IMR-90 (cell line): ENCODE measurements at regions not wholly inside any gene's neighbourhood (a gene's known extent, or its start where the extent isn't known, plus 50 kb on each side); places are given as distances from the start of the nearest gene placed in this dataset.

Experiments used
- ATAC-seq: fragments of 200-7000 bp; cut with Tn5 transposase; 2 replicates; pipeline ENCODE4 v1.9.1; 2020; ENCODE audit warnings: low read depth, mild to moderate bottlenecking, moderate library complexity
- BruUV-seq: library from RNA; stranded (reverse); fragments of 400-500 nt; replicated peaks from 2 replicates; lab custom pipeline; 2021; lab: Mats Ljungman, UMichigan
- CTCF ChIA-PET: fragments of 300-600 bp; formaldehyde crosslinking; extraction: SDS; loops from one replicate; lab custom pipeline; 2021; ENCODE audit warnings: antibody characterized with exemption; lab: Yijun Ruan, JAX
- POLR2A ChIA-PET: fragments of 300-600 bp; sonication (Branson Sonifier 250); formaldehyde crosslinking; loops from one replicate; lab custom pipeline; 2022; ENCODE audit warnings: antibody characterized with exemption; ENCODE audit not compliant: unreplicated experiment; lab: Charles Lee
- DNase-seq: peaks from one replicate; pipeline ENCODE4 v3.0.0; 2013
- H2AFZ ChIP-seq: replicated peaks from 2 replicates; pipeline ENCODE3; 2013; ENCODE audit warnings: low read length, mild to moderate bottlenecking; ENCODE audit not compliant: poor library complexity
- H2AK5ac ChIP-seq: 2 replicates; pipeline ENCODE4 v1.6.1; 2013; ENCODE audit warnings: low read depth, low read length, inconsistent platforms
- H2AK9ac ChIP-seq: replicated peaks from 2 replicates; pipeline ENCODE3; 2013; ENCODE audit warnings: mild to moderate bottlenecking, low read depth, low read length, moderate library complexity; ENCODE audit not compliant: poor library complexity
- H2BK120ac ChIP-seq: 2 replicates; pipeline ENCODE4 v1.6.1; 2013; ENCODE audit warnings: low read depth, low read length, inconsistent platforms
- H2BK15ac ChIP-seq: 3 replicates; pipeline ENCODE4 v1.6.1; 2013; ENCODE audit warnings: low read depth, low read length, inconsistent platforms
- H2BK20ac ChIP-seq: 2 replicates; pipeline ENCODE4 v1.6.1; 2013; ENCODE audit warnings: low read depth, mild to moderate bottlenecking, inconsistent platforms, low read length, moderate library complexity
- H2BK5ac ChIP-seq: 2 replicates; pipeline ENCODE4 v1.6.1; 2013; ENCODE audit warnings: mild to moderate bottlenecking, low read depth, low read length, inconsistent platforms; ENCODE audit not compliant: poor library complexity, severe bottlenecking
- H3K14ac ChIP-seq: replicated peaks from 2 replicates; pipeline ENCODE4 v1.6.1; 2013; ENCODE audit warnings: low read depth, low read length, inconsistent platforms
- H3K18ac ChIP-seq: 2 replicates; pipeline ENCODE4 v1.6.1; 2013; ENCODE audit warnings: low read depth, low read length, control low read depth
- H3K23ac ChIP-seq: 2 replicates; pipeline ENCODE4 v1.6.1; 2013; ENCODE audit warnings: low read depth, low read length, inconsistent platforms
- H3K27ac ChIP-seq: 2 replicates; pipeline ENCODE4 v1.5.1; 2013; ENCODE audit warnings: mild to moderate bottlenecking, control low read depth, low read length; ENCODE audit not compliant: insufficient read depth
- H3K27me3 ChIP-seq: 2 replicates; pipeline ENCODE4 v1.6.1; 2013; ENCODE audit warnings: low read length; ENCODE audit not compliant: control insufficient read depth, insufficient read depth
- H3K36me3 ChIP-seq: 2 replicates; pipeline ENCODE4 v1.6.1; 2013; ENCODE audit warnings: low read length, mixed read lengths; ENCODE audit not compliant: control insufficient read depth, insufficient read depth
- H3K4ac ChIP-seq: 2 replicates; pipeline ENCODE4 v1.6.1; 2013; ENCODE audit warnings: low read depth, low read length, inconsistent platforms
- H3K4me1 ChIP-seq: 2 replicates; pipeline ENCODE4 v1.6.1; 2013; ENCODE audit warnings: low read length, mixed read lengths; ENCODE audit not compliant: control insufficient read depth, insufficient read depth
- H3K4me2 ChIP-seq: 2 replicates; pipeline ENCODE4 v1.6.1; 2013; ENCODE audit warnings: low read depth, mild to moderate bottlenecking, control low read depth, low read length, moderate library complexity
- H3K4me3 ChIP-seq: 2 replicates; pipeline ENCODE4 v1.5.1; 2013; ENCODE audit warnings: low read depth, mild to moderate bottlenecking, control low read depth, low read length, moderate library complexity; ENCODE audit not compliant: insufficient read depth
- H3K56ac ChIP-seq: 2 replicates; pipeline ENCODE4 v1.6.1; 2013; ENCODE audit warnings: low read length, inconsistent platforms; ENCODE audit not compliant: insufficient read depth; ENCODE audit errors: extremely low read depth
- H3K79me1 ChIP-seq, 2 experiments: 2 replicates each; pipeline ENCODE4 v1.6.1; 2013; ENCODE audit warnings: low read length in 2 of 2, inconsistent platforms in 1 of 2, low read depth in 1 of 2
- H3K9ac ChIP-seq: 2 replicates; pipeline ENCODE4 v1.6.1; 2013; ENCODE audit warnings: low read depth, low read length, control low read depth
- H3K9me1 ChIP-seq: 2 replicates; pipeline ENCODE4 v1.6.1; 2013; ENCODE audit warnings: low read length, inconsistent platforms; ENCODE audit not compliant: insufficient read depth
- H3K9me3 ChIP-seq: 2 replicates; pipeline ENCODE4 v1.6.1; 2013; ENCODE audit warnings: low read length; ENCODE audit not compliant: control insufficient read depth, insufficient read depth
- H4K20me1 ChIP-seq: 2 replicates; pipeline ENCODE4 v1.6.1; 2013; ENCODE audit warnings: low read length, inconsistent platforms; ENCODE audit not compliant: insufficient read depth
- H4K5ac ChIP-seq: 2 replicates; pipeline ENCODE4 v1.6.1; 2013; ENCODE audit warnings: mild to moderate bottlenecking, low read depth, low read length, control low read depth
- H4K8ac ChIP-seq, 2 experiments: 2 replicates each; pipeline ENCODE4 v1.6.1; 2013; ENCODE audit warnings: low read depth in 2 of 2, low read length in 2 of 2, control low read depth in 1 of 2, inconsistent platforms in 1 of 2
- H4K91ac ChIP-seq: 2 replicates; pipeline ENCODE4 v1.6.1; 2013; ENCODE audit warnings: low read depth, low read length, inconsistent platforms; ENCODE audit not compliant: insufficient read depth
- CEBPB ChIP-seq: IDR thresholded peaks from 2 replicates; pipeline ENCODE4 v1.6.1; 2012; ENCODE audit warnings: low read depth, low read length, improper control_type of control experiment
- CHD1 ChIP-seq: IDR thresholded peaks from 2 replicates; pipeline ENCODE4 v1.6.1; 2012; ENCODE audit warnings: low read depth, low read length, improper control_type of control experiment
- CTCF ChIP-seq: conservative IDR thresholded peaks from 2 replicates; pipeline ENCODE4 v1.5.1; 2012; ENCODE audit warnings: mild to moderate bottlenecking, low read depth, low read length, improper control_type of control experiment
- ELK1 ChIP-seq: fragments of 150-350 bp; IDR thresholded peaks from 2 replicates; pipeline ENCODE4 v1.6.1; 2016; ENCODE audit warnings: low read depth, mild to moderate bottlenecking, low read length, moderate library complexity, borderline replicate concordance
- FOS ChIP-seq: fragments of 150-350 bp; IDR thresholded peaks from 2 replicates; pipeline ENCODE4 v1.6.1; 2016; ENCODE audit warnings: low read depth, low read length
- MAFK ChIP-seq: IDR thresholded peaks from 2 replicates; pipeline ENCODE4 v1.6.1; 2012; ENCODE audit warnings: low read depth, low read length, improper control_type of control experiment
- MAZ ChIP-seq: IDR thresholded peaks from 2 replicates; pipeline ENCODE4 v1.6.1; 2012; ENCODE audit warnings: low read depth, mild to moderate bottlenecking, low read length, improper control_type of control experiment, moderate library complexity, borderline replicate concordance
- MXI1 ChIP-seq: IDR thresholded peaks from 2 replicates; pipeline ENCODE4 v1.6.1; 2012; ENCODE audit warnings: low read depth, mild to moderate bottlenecking, low read length, moderate library complexity, borderline replicate concordance
- RAD21 ChIP-seq: IDR thresholded peaks from 2 replicates; pipeline ENCODE4 v1.6.1; 2012; ENCODE audit warnings: low read length, improper control_type of control experiment
- RCOR1 ChIP-seq: IDR thresholded peaks from 2 replicates; pipeline ENCODE4 v1.6.1; 2012; ENCODE audit warnings: mild to moderate bottlenecking, low read length, improper control_type of control experiment; ENCODE audit not compliant: insufficient replicate concordance
- RFX5 ChIP-seq: IDR thresholded peaks from 2 replicates; pipeline ENCODE4 v1.8.0; 2012; ENCODE audit warnings: low read depth, mild to moderate bottlenecking, low read length, moderate library complexity
- SMC3 ChIP-seq: fragments of 150-350 bp; IDR thresholded peaks from 2 replicates; pipeline ENCODE4 v1.6.1; 2016; ENCODE audit warnings: low read depth, mild to moderate bottlenecking, antibody characterized with exemption, low read length, moderate library complexity
- USF2 ChIP-seq: fragments of 150-350 bp; IDR thresholded peaks from 2 replicates; pipeline ENCODE4 v1.6.1; 2017; ENCODE audit warnings: mild to moderate bottlenecking, antibody characterized with exemption, low read length, low read depth
- dilution Hi-C: fragments of 300-500 bp; cut with HindIII; formaldehyde crosslinking; loops from one replicate; pipeline ENCODE4 v1.14.3; 2018; ENCODE audit warnings: low sequenced_read_pairs; ENCODE audit not compliant: unreplicated experiment
- in situ Hi-C: fragments of 300-500 bp; cut with MboI; formaldehyde crosslinking; loops from 3 replicates; pipeline ENCODE4 v1.14.3; 2019; ENCODE audit warnings: low sequenced_read_pairs, inconsistent platforms, mixed read lengths
- intact Hi-C: fragments of 100-400 bp; cut with micrococcal nuclease; formaldehyde crosslinking; loops from 2 replicates; pipeline ENCODE4 v1.10.0; 2022

GRCh38 chr18:8977166-8977565, 125.3 kb upstream of the NDUFV2 start:
- H3K27ac ChIP-seq = no peak overlapping the region
- H2AK5ac ChIP-seq = no peak overlapping the region
- ChIA-PET POLR2A (no interaction called here), CTCF (no interaction called here)
- H3K27me3 ChIP-seq = no peaks in the 10 kb centered on the region
- H3K14ac ChIP-seq = 0 out of 2 replicates have a peak overlapping the region, but pooled peaks have one; percentile 44
- H3K4me1 ChIP-seq = peaks cover 2% of the 10 kb centered on the region; the same call in 1 of the 2 replicates
- no peak overlapping the region for H2AK9ac ChIP-seq
- H3K4ac ChIP-seq = peak overlapping the region; percentile 43; the same call in 1 of the 2 replicates
- H3K9ac ChIP-seq = no peak overlapping the region
- no peak overlapping the region for H3K18ac ChIP-seq
- no peak overlapping the region for H4K91ac ChIP-seq
- no peaks in the 10 kb centered on the region for H4K20me1 ChIP-seq
- peaks cover 5% of the 10 kb centered on the region; the same call in 1 of the 2 replicates for H3K9me1 ChIP-seq
- H3K36me3 ChIP-seq = no peaks in the 10 kb centered on the region
- intact Hi-C loops (no loop called here), dilution Hi-C loops (loop anchor here (25.0 kb wide), 1 partner anchor 290 kb away; no protein-coding TSS in a partner anchor), in situ Hi-C loops (no loop called here)
- H2BK15ac ChIP-seq = no peak overlapping the region
- no peaks in the 10 kb centered on the region; a peak in 1 of 4 replicates for H3K79me1 ChIP-seq
- 0 out of 2 replicates have a peak overlapping the region, but pooled peaks have one; percentile 59 for H2BK120ac ChIP-seq
- DNase-seq (no peak), ATAC-seq (no peak)
- BruUV-seq = no TSS peak
- peaks cover 2% of the 10 kb centered on the region; the same call in 1 of the 2 replicates for H3K9me3 ChIP-seq
- H4K8ac ChIP-seq = no peak overlapping the region
- H2BK20ac ChIP-seq = no peak overlapping the region
- H3K4me3 ChIP-seq = no peak overlapping the region
- H2BK5ac ChIP-seq = no peak overlapping the region
- H3K23ac ChIP-seq = no peak overlapping the region
- H2AFZ ChIP-seq = no peak overlapping the region
- H3K4me2 ChIP-seq = no peak overlapping the region
- no peak overlapping the region for H3K56ac ChIP-seq
- H4K5ac ChIP-seq = no peak overlapping the region
- TF ChIP-seq MAFK (no peak), CTCF (no peak), FOS (no peak), CEBPB (no peak), RFX5 (no peak), RAD21 (no peak), CHD1 (no peak), RCOR1 (no peak), MAZ (no peak), USF2 (no peak), MXI1 (no peak), ELK1 (no peak), SMC3 (no peak)
